ENCODE measurements at regions not wholly inside any gene's neighbourhood (a gene's known extent, or its start where the extent isn't known, plus 50 kb on each side); places are given as distances from the start of the nearest gene placed in this dataset.

DNA sequence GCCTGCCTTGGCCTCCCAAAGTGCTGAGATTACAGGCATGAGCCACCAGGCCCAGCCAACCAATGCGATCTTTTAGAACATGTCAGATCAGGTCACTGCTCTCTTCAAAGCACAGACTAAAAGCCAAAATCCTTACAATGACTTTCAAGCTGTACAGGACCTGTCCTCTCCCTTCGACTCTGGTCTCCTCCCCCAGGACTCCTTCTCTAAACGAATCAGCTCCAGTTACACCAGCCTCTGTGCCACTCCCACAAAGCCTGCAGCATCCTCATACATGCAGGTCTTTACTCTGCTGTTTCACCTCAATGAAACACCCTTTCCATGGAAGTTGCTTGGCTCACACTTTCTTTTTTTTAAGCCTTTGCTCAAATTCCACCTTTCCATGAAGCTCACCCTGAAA, 436.0 kb downstream of the METTL4 start:
- Histone ChIP-seq H3K27me3 (ENCODE audit: control insufficient read depth, insufficient read depth, low read length) (no peaks in the 10 kb centered on the region), H3K9ac (ENCODE audit: low read length in 3 of 3) (no peak overlapping the region), H3K27ac (ENCODE audit: low read depth in 2 of 2, low read length in 2 of 2) (no peak overlapping the region), H3K4me1 (ENCODE audit: control insufficient read depth in 2 of 3, insufficient read depth in 2 of 3, low read depth in 1 of 3, low read length in 3 of 3) (no peaks in the 10 kb centered on the region), H3K9me3 (ENCODE audit: control insufficient read depth in 2 of 3, insufficient read depth in 1 of 3, low read length in 3 of 3) (no peaks in the 10 kb centered on the region), H3K36me3 (ENCODE audit: control insufficient read depth in 2 of 3, insufficient read depth in 3 of 3, low read length in 3 of 3) (no peaks in the 10 kb centered on the region), H3K4me3 (ENCODE audit: low read length in 3 of 3) (no peak overlapping the region)
- FAIRE-seq (no peak), DNase-seq (no peak)
- TF ChIP-seq, protein P1, sequence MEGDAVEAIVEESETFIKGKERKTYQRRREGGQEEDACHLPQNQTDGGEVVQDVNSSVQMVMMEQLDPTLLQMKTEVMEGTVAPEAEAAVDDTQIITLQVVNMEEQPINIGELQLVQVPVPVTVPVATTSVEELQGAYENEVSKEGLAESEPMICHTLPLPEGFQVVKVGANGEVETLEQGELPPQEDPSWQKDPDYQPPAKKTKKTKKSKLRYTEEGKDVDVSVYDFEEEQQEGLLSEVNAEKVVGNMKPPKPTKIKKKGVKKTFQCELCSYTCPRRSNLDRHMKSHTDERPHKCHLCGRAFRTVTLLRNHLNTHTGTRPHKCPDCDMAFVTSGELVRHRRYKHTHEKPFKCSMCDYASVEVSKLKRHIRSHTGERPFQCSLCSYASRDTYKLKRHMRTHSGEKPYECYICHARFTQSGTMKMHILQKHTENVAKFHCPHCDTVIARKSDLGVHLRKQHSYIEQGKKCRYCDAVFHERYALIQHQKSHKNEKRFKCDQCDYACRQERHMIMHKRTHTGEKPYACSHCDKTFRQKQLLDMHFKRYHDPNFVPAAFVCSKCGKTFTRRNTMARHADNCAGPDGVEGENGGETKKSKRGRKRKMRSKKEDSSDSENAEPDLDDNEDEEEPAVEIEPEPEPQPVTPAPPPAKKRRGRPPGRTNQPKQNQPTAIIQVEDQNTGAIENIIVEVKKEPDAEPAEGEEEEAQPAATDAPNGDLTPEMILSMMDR (IDR thresholded peaks at IDR 0.05; ENCODE audit: borderline replicate concordance, extremely low read depth, insufficient read depth) = no peak
- intact Hi-C loops (cut with DNase I) = no loop called here

DNA sequence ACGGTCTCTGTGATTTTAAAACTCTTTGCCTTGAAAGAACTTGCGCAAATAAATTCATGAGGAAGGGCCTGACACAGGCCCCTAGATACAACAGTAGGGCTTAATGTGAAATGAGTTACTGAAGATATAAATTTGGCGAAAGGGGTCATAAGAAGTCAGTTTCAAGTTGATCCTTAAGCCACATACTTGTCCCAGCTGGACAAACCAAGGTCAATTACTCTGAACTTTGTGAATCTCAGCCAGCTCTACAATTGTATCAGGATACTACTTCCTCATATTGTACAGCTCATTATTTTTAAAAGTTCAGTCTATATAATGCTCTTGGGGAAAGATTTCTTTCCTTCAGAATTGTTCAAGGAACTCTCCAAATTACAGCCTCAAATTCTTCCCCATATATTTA, 432.8 kb downstream of the METTL4 start:
- intact Hi-C loops (cut with DNase I) = no loop called here
- Histone ChIP-seq H3K9ac (ENCODE audit: low read length in 3 of 3) (no peak overlapping the region), H3K27me3 (ENCODE audit: control insufficient read depth, insufficient read depth, low read length) (no peaks in the 10 kb centered on the region), H3K36me3 (ENCODE audit: control insufficient read depth in 2 of 3, insufficient read depth in 3 of 3, low read length in 3 of 3) (no peaks in the 10 kb centered on the region), H3K4me3 (ENCODE audit: low read length in 3 of 3) (no peak overlapping the region), H3K9me3 (ENCODE audit: control insufficient read depth in 2 of 3, insufficient read depth in 1 of 3, low read length in 3 of 3) (no peaks in the 10 kb centered on the region), H3K4me1 (ENCODE audit: control insufficient read depth in 2 of 3, insufficient read depth in 2 of 3, low read depth in 1 of 3, low read length in 3 of 3) (no peaks in the 10 kb centered on the region), H3K27ac (ENCODE audit: low read depth in 2 of 2, low read length in 2 of 2) (no peak overlapping the region)
- FAIRE-seq = no peak
- DNase-seq = peak in 1 of 5 donors; percentile 10
- TF ChIP-seq, protein P1 (IDR thresholded peaks at IDR 0.05; ENCODE audit: borderline replicate concordance, extremely low read depth, insufficient read depth) = no peak

GRCh38 chr18:2139691-2140090, 431.6 kb downstream of the METTL4 start:
- intact Hi-C loops (cut with DNase I) = no loop called here
- no peaks in the 10 kb centered on the region for H3K27me3 ChIP-seq (ENCODE audit: control insufficient read depth, insufficient read depth, low read length)
- H3K4me3 ChIP-seq (ENCODE audit: low read length in 3 of 3) = no peak overlapping the region
- no peaks in the 10 kb centered on the region for H3K36me3 ChIP-seq (ENCODE audit: control insufficient read depth in 2 of 3, insufficient read depth in 3 of 3, low read length in 3 of 3)
- DNase-seq = no peak
- no peak for FAIRE-seq
- no peak overlapping the region for H3K27ac ChIP-seq (ENCODE audit: low read depth in 2 of 2, low read length in 2 of 2)
- no peaks in the 10 kb centered on the region for H3K9me3 ChIP-seq (ENCODE audit: control insufficient read depth in 2 of 3, insufficient read depth in 1 of 3, low read length in 3 of 3)
- TF ChIP-seq, protein P1 (IDR thresholded peaks at IDR 0.05; ENCODE audit: borderline replicate concordance, extremely low read depth, insufficient read depth) = no peak
- no peak overlapping the region for H3K9ac ChIP-seq (ENCODE audit: low read length in 3 of 3)
- H3K4me1 ChIP-seq (ENCODE audit: control insufficient read depth in 2 of 3, insufficient read depth in 2 of 3, low read depth in 1 of 3, low read length in 3 of 3) = no peaks in the 10 kb centered on the region

DNA sequence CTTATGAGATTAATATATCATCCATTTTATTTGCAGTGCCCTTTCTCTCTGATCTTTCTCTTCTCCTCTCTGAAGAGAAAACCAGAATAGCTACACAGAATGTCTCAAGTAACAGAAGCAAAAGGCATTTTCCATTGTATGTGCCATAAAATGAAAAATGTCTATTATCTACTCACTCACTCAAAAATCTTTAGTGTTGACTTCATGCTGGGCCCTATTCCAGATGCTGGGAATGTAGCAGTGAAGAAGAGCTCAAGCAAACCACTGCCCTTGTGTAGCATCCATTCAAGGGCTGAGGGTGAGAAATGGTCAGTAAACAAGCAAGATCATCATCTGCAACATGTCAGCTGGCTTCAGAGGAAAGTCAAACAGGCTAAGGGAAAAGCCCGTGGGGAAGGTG, 427.7 kb downstream of the METTL4 start:
- intact Hi-C loops (cut with DNase I) = no loop called here
- Histone ChIP-seq H3K27ac (ENCODE audit: low read depth in 2 of 2, low read length in 2 of 2) (no peak overlapping the region), H3K4me3 (ENCODE audit: low read length in 3 of 3) (no peak overlapping the region), H3K9ac (ENCODE audit: low read length in 3 of 3) (no peak overlapping the region), H3K36me3 (ENCODE audit: control insufficient read depth in 2 of 3, insufficient read depth in 3 of 3, low read length in 3 of 3) (no peaks in the 10 kb centered on the region), H3K4me1 (ENCODE audit: control insufficient read depth in 2 of 3, insufficient read depth in 2 of 3, low read depth in 1 of 3, low read length in 3 of 3) (no peaks in the 10 kb centered on the region), H3K9me3 (ENCODE audit: control insufficient read depth in 2 of 3, insufficient read depth in 1 of 3, low read length in 3 of 3) (no peaks in the 10 kb centered on the region), H3K27me3 (ENCODE audit: control insufficient read depth, insufficient read depth, low read length) (no peaks in the 10 kb centered on the region)
- TF ChIP-seq, protein P1 (IDR thresholded peaks at IDR 0.05; ENCODE audit: borderline replicate concordance, extremely low read depth, insufficient read depth) = no peak
- FAIRE-seq = no peak
- no peak for DNase-seq

Data from kidney (tissue), 13 donors.